ENCODE measurements at regions not wholly inside any gene's neighbourhood (a gene's known extent, or its start where the extent isn't known, plus 50 kb on each side); places are given as distances from the start of the nearest gene placed in this dataset.

- Histone ChIP-seq H3K36me3 (replicated peaks in 1 of 2; ENCODE audit: control insufficient read depth in 1 of 2, insufficient read depth in 2 of 2, low read length in 2 of 2) (no peaks in the 10 kb centered on the region), H2AFZ (ENCODE audit: low read length) (no peak overlapping the region), H3K4me1 (ENCODE audit: insufficient read depth, low read length) (no peaks in the 10 kb centered on the region), H3K9me3 (ENCODE audit: low read length) (no peaks in the 10 kb centered on the region), H4K20me1 (ENCODE audit: insufficient read depth, low read length) (no peaks in the 10 kb centered on the region), H3K27me3 (ENCODE audit: control insufficient read depth in 1 of 2, insufficient read depth in 2 of 2, low read length in 2 of 2) (no peaks in the 10 kb centered on the region; a peak in 1 of 5 replicates), H3K9ac (ENCODE audit: insufficient read depth, low read depth, low read length) (no peak overlapping the region), H3K79me2 (ENCODE audit: insufficient read depth, low read length) (no peaks in the 10 kb centered on the region), H3K4me3 (replicated peaks in 1 of 3; ENCODE audit: insufficient read depth in 1 of 3, low read depth in 2 of 3, low read length in 3 of 3) (no peak overlapping the region), H3K4me2 (ENCODE audit: low read depth, low read length) (no peak overlapping the region), H3K27ac (ENCODE audit: extremely low read length, insufficient read depth, low read length) (no peak overlapping the region)
- no TSS peak for BruUV-seq (replicated peaks)
- in situ Hi-C loops (cut with HindIII; ENCODE audit: extremely low pct_ligation_motif_present, low pct_unique_long_range_greater_than_20kb) (no loop called here), intact Hi-C loops (cut with micrococcal nuclease; ENCODE audit: unreplicated experiment) (no loop called here)
- CTCF ChIA-PET (ENCODE audit: low intra/inter-chr PET ratio, low total read pairs) = no interaction called here
- DNase-seq (ENCODE audit: low spot score) (no peak), FAIRE-seq (no peak), ATAC-seq (no peak)
- TF ChIP-seq E2F5 (CRISPR knock-in tag; conservative IDR thresholded peaks at IDR 0.05) (no peak), POLR2A (IDR thresholded peaks at IDR 0.05; ENCODE audit: insufficient read depth in 1 of 2, low read depth in 2 of 2, low read length in 2 of 2) (no peak), MED13 (CRISPR knock-in tag; IDR thresholded peaks at IDR 0.05) (no peak), MTF2 (CRISPR knock-in tag; IDR thresholded peaks at IDR 0.05; ENCODE audit: borderline replicate concordance) (no peak), ZNF883 (CRISPR knock-in tag; IDR thresholded peaks at IDR 0.05; ENCODE audit: not compliant biosample characterization) (no peak), ZNF235 (CRISPR knock-in tag; IDR thresholded peaks at IDR 0.05; ENCODE audit: borderline replicate concordance) (no peak), ZNF34 (CRISPR knock-in tag; IDR thresholded peaks at IDR 0.05; ENCODE audit: borderline replicate concordance) (no peak), DDIT3 (CRISPR knock-in tag; IDR thresholded peaks at IDR 0.05) (no peak), SNRNP70 (IDR thresholded peaks at IDR 0.05; ENCODE audit: low read depth, low read length) (no peak), NFATC3 (CRISPR knock-in tag; IDR thresholded peaks at IDR 0.05) (no peak), ARNT (IDR thresholded peaks at IDR 0.05) (no peak), GATA4 (IDR thresholded peaks at IDR 0.05; ENCODE audit: borderline replicate concordance, low read depth) (no peak), PLRG1 (conservative IDR thresholded peaks at IDR 0.05) (no peak), ZNF512 (CRISPR knock-in tag; IDR thresholded peaks at IDR 0.05) (no peak), RAD21 (CRISPR knock-in tag; IDR thresholded peaks at IDR 0.05) (no peak), HOXA9 (CRISPR knock-in tag; IDR thresholded peaks at IDR 0.05; ENCODE audit: borderline replicate concordance) (no peak), RARA (CRISPR knock-in tag; IDR thresholded peaks at IDR 0.05) (no peak)
- POLR2A ChIA-PET = no interaction called here
These were observed 124.9 kb upstream of the CSNK1A1L start for GRCh38 chr13:37230346-37230745.

Measured in HepG2 (cell line).